Left renal pelvis (tissue), 4 donors: ENCODE measurements at regions not wholly inside any gene's neighbourhood (a gene's known extent, or its start where the extent isn't known, plus 50 kb on each side); places are given as distances from the start of the nearest gene placed in this dataset.

Experiments
- DNase-seq, 4 donors: peaks; one replicate each; pipeline ENCODE4 v3.0.0-alpha.2; 2013; ENCODE audit warnings: low read depth in 4 of 4, low spot score in 3 of 4

- DNase-seq = no peak
These were observed 199.5 kb upstream of the HS3ST1 start for GRCh38 chr4:11628093-11628725.

GRCh38 chr4:11626066-11626465, 197.4 kb upstream of the HS3ST1 start:
- DNase-seq = no peak

GRCh38 chr4:11625211-11625610, 196.5 kb upstream of the HS3ST1 start:
- DNase-seq = no peak

GRCh38 chr4:11624370-11624769, 195.7 kb upstream of the HS3ST1 start:
- DNase-seq = no peak

GRCh38 chr4:11623726-11624037, 195.0 kb upstream of the HS3ST1 start:
- DNase-seq = no peak

- DNase-seq = no peak
These were observed 194.4 kb upstream of the HS3ST1 start for GRCh38 chr4:11622961-11623725.

GRCh38 chr4:11620861-11621260, 192.2 kb upstream of the HS3ST1 start:
- DNase-seq = no peak

GRCh38 chr4:11618666-11619282, 190.1 kb upstream of the HS3ST1 start:
- no peak for DNase-seq

GRCh38 chr4:11616856-11617255, 188.2 kb upstream of the HS3ST1 start:
- DNase-seq = no peak

- DNase-seq = no peak
These were observed 186.9 kb upstream of the HS3ST1 start for GRCh38 chr4:11615601-11616000.

GRCh38 chr4:11614426-11614825, 185.7 kb upstream of the HS3ST1 start:
- no peak for DNase-seq

- DNase-seq = no peak
These were observed 183.2 kb upstream of the HS3ST1 start for GRCh38 chr4:11611868-11612267.

- no peak for DNase-seq
These were observed 181.1 kb upstream of the HS3ST1 start for GRCh38 chr4:11609751-11610150.

- no peak for DNase-seq
These were observed 180.3 kb upstream of the HS3ST1 start for GRCh38 chr4:11608992-11609391.

GRCh38 chr4:11606078-11606477, 177.4 kb upstream of the HS3ST1 start:
- no peak for DNase-seq

GRCh38 chr4:11605597-11605996, 176.9 kb upstream of the HS3ST1 start:
- DNase-seq = no peak

- no peak for DNase-seq
These were observed 176.1 kb upstream of the HS3ST1 start for GRCh38 chr4:11604821-11605220.

- DNase-seq = no peak
These were observed 175.0 kb upstream of the HS3ST1 start for GRCh38 chr4:11603591-11604194.

GRCh38 chr4:11602606-11603340, 174.1 kb upstream of the HS3ST1 start:
- no peak for DNase-seq

- no peak for DNase-seq
These were observed 170.4 kb upstream of the HS3ST1 start for GRCh38 chr4:11599064-11599463.

- no peak for DNase-seq
These were observed 169.9 kb upstream of the HS3ST1 start for GRCh38 chr4:11598591-11598990.
